IMR-90 (cell line): ENCODE measurements at regions not wholly inside any gene's neighbourhood (a gene's known extent, or its start where the extent isn't known, plus 50 kb on each side); places are given as distances from the start of the nearest gene placed in this dataset.
A peak's percentile ranks its signal among the peaks of the same experiment; 100 is the strongest.

ENCODE experiments used
- ATAC-seq: fragments of 200-7000 bp; cut with Tn5 transposase; 2 replicates; pipeline ENCODE4 v1.9.1; 2020; ENCODE audit warnings: low read depth, mild to moderate bottlenecking, moderate library complexity
- BruUV-seq: library from RNA; stranded (reverse); fragments of 400-500 nt; replicated peaks from 2 replicates; lab custom pipeline; 2021; lab: Mats Ljungman, UMichigan
- CTCF ChIA-PET: fragments of 300-600 bp; formaldehyde crosslinking; extraction: SDS; loops from one replicate; lab custom pipeline; 2021; ENCODE audit warnings: antibody characterized with exemption; lab: Yijun Ruan, JAX
- POLR2A ChIA-PET: fragments of 300-600 bp; sonication (Branson Sonifier 250); formaldehyde crosslinking; loops from one replicate; lab custom pipeline; 2022; ENCODE audit warnings: antibody characterized with exemption; ENCODE audit not compliant: unreplicated experiment; lab: Charles Lee
- DNase-seq: peaks from one replicate; pipeline ENCODE4 v3.0.0; 2013
- H2AFZ ChIP-seq: replicated peaks from 2 replicates; pipeline ENCODE3; 2013; ENCODE audit warnings: low read length, mild to moderate bottlenecking; ENCODE audit not compliant: poor library complexity
- H2AK5ac ChIP-seq: 2 replicates; pipeline ENCODE4 v1.6.1; 2013; ENCODE audit warnings: low read depth, low read length, inconsistent platforms
- H2AK9ac ChIP-seq: replicated peaks from 2 replicates; pipeline ENCODE3; 2013; ENCODE audit warnings: mild to moderate bottlenecking, low read depth, low read length, moderate library complexity; ENCODE audit not compliant: poor library complexity
- H2BK120ac ChIP-seq: 2 replicates; pipeline ENCODE4 v1.6.1; 2013; ENCODE audit warnings: low read depth, low read length, inconsistent platforms
- H2BK15ac ChIP-seq: 3 replicates; pipeline ENCODE4 v1.6.1; 2013; ENCODE audit warnings: low read depth, low read length, inconsistent platforms
- H2BK20ac ChIP-seq: 2 replicates; pipeline ENCODE4 v1.6.1; 2013; ENCODE audit warnings: low read depth, mild to moderate bottlenecking, inconsistent platforms, low read length, moderate library complexity
- H2BK5ac ChIP-seq: 2 replicates; pipeline ENCODE4 v1.6.1; 2013; ENCODE audit warnings: mild to moderate bottlenecking, low read depth, low read length, inconsistent platforms; ENCODE audit not compliant: poor library complexity, severe bottlenecking
- H3K14ac ChIP-seq: replicated peaks from 2 replicates; pipeline ENCODE4 v1.6.1; 2013; ENCODE audit warnings: low read depth, low read length, inconsistent platforms
- H3K18ac ChIP-seq: 2 replicates; pipeline ENCODE4 v1.6.1; 2013; ENCODE audit warnings: low read depth, low read length, control low read depth
- H3K23ac ChIP-seq: 2 replicates; pipeline ENCODE4 v1.6.1; 2013; ENCODE audit warnings: low read depth, low read length, inconsistent platforms
- H3K27ac ChIP-seq: 2 replicates; pipeline ENCODE4 v1.5.1; 2013; ENCODE audit warnings: mild to moderate bottlenecking, control low read depth, low read length; ENCODE audit not compliant: insufficient read depth
- H3K27me3 ChIP-seq: 2 replicates; pipeline ENCODE4 v1.6.1; 2013; ENCODE audit warnings: low read length; ENCODE audit not compliant: control insufficient read depth, insufficient read depth
- H3K36me3 ChIP-seq: 2 replicates; pipeline ENCODE4 v1.6.1; 2013; ENCODE audit warnings: low read length, mixed read lengths; ENCODE audit not compliant: control insufficient read depth, insufficient read depth
- H3K4ac ChIP-seq: 2 replicates; pipeline ENCODE4 v1.6.1; 2013; ENCODE audit warnings: low read depth, low read length, inconsistent platforms
- H3K4me1 ChIP-seq: 2 replicates; pipeline ENCODE4 v1.6.1; 2013; ENCODE audit warnings: low read length, mixed read lengths; ENCODE audit not compliant: control insufficient read depth, insufficient read depth
- H3K4me2 ChIP-seq: 2 replicates; pipeline ENCODE4 v1.6.1; 2013; ENCODE audit warnings: low read depth, mild to moderate bottlenecking, control low read depth, low read length, moderate library complexity
- H3K4me3 ChIP-seq: 2 replicates; pipeline ENCODE4 v1.5.1; 2013; ENCODE audit warnings: low read depth, mild to moderate bottlenecking, control low read depth, low read length, moderate library complexity; ENCODE audit not compliant: insufficient read depth
- H3K56ac ChIP-seq: 2 replicates; pipeline ENCODE4 v1.6.1; 2013; ENCODE audit warnings: low read length, inconsistent platforms; ENCODE audit not compliant: insufficient read depth; ENCODE audit errors: extremely low read depth
- H3K79me1 ChIP-seq, 2 experiments: 2 replicates each; pipeline ENCODE4 v1.6.1; 2013; ENCODE audit warnings: low read length in 2 of 2, inconsistent platforms in 1 of 2, low read depth in 1 of 2
- H3K9ac ChIP-seq: 2 replicates; pipeline ENCODE4 v1.6.1; 2013; ENCODE audit warnings: low read depth, low read length, control low read depth
- H3K9me1 ChIP-seq: 2 replicates; pipeline ENCODE4 v1.6.1; 2013; ENCODE audit warnings: low read length, inconsistent platforms; ENCODE audit not compliant: insufficient read depth
- H3K9me3 ChIP-seq: 2 replicates; pipeline ENCODE4 v1.6.1; 2013; ENCODE audit warnings: low read length; ENCODE audit not compliant: control insufficient read depth, insufficient read depth
- H4K20me1 ChIP-seq: 2 replicates; pipeline ENCODE4 v1.6.1; 2013; ENCODE audit warnings: low read length, inconsistent platforms; ENCODE audit not compliant: insufficient read depth
- H4K5ac ChIP-seq: 2 replicates; pipeline ENCODE4 v1.6.1; 2013; ENCODE audit warnings: mild to moderate bottlenecking, low read depth, low read length, control low read depth
- H4K8ac ChIP-seq, 2 experiments: 2 replicates each; pipeline ENCODE4 v1.6.1; 2013; ENCODE audit warnings: low read depth in 2 of 2, low read length in 2 of 2, control low read depth in 1 of 2, inconsistent platforms in 1 of 2
- H4K91ac ChIP-seq: 2 replicates; pipeline ENCODE4 v1.6.1; 2013; ENCODE audit warnings: low read depth, low read length, inconsistent platforms; ENCODE audit not compliant: insufficient read depth
- MAZ ChIP-seq: IDR thresholded peaks from 2 replicates; pipeline ENCODE4 v1.6.1; 2012; ENCODE audit warnings: low read depth, mild to moderate bottlenecking, low read length, improper control_type of control experiment, moderate library complexity, borderline replicate concordance
- POLR2A ChIP-seq: IDR thresholded peaks from 2 replicates; pipeline ENCODE4 v1.6.1; 2012; ENCODE audit warnings: mild to moderate bottlenecking, low read depth, low read length
- WGBS, 2 experiments: methylation state at CpG; one replicate each; pipeline versions ENCODE4 v1.1.5 to v1.1.7; 2013; ENCODE audit warnings: missing lambda C conversion rate in 2 of 2; ENCODE audit not compliant: insufficient read length in 1 of 2; ENCODE audit errors: extremely low coverage in 2 of 2; 5-methylcytosine and 5-hydroxymethylcytosine counted together
- dilution Hi-C: fragments of 300-500 bp; cut with HindIII; formaldehyde crosslinking; loops from one replicate; pipeline ENCODE4 v1.14.3; 2018; ENCODE audit warnings: low sequenced_read_pairs; ENCODE audit not compliant: unreplicated experiment
- in situ Hi-C: fragments of 300-500 bp; cut with MboI; formaldehyde crosslinking; loops from 3 replicates; pipeline ENCODE4 v1.14.3; 2019; ENCODE audit warnings: low sequenced_read_pairs, inconsistent platforms, mixed read lengths
- intact Hi-C: fragments of 100-400 bp; cut with micrococcal nuclease; formaldehyde crosslinking; loops from 2 replicates; pipeline ENCODE4 v1.10.0; 2022

DNA sequence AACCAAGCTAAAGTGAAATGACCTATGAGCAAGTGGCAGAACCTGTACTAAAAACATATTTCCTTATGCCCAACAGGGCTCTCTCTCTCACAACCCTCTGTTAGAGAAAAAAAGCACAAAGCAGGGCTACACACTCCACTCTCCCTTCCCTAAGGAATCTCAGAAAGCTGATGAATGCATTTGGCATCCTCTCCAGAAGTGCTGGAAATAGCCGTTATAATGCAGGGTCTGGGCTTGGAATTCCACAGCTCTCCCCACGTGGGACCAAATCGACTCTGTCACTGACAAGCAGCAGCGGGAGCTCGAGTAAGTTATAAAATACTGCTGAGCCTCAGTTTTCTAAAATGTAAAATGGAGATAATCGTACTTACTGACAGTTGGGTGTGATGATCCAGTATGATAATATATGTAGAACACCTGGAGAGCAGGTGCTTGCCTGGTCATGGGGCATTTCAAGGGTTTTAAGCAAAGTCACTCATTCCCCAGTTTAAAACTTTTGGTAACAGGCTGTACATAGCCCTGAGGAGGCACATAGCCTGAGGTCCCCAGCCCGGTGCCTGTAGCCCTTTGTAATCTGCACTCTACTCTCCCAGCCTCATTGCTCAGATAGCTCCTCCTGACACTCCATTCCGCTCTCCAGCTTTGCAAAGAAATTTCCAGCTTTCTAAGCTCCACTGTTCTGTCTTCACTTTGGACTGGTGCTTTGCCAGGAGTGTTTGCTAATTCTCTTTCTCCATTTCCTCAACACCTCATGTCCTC lies 175.6 kb upstream of the DAB1 start:
- H3K9me3 ChIP-seq: no peaks in the 10 kb centered on the region
- H3K14ac ChIP-seq: no peak overlapping the region
- no peak overlapping the region for H2AFZ ChIP-seq
- H3K27me3 ChIP-seq: peaks cover 2% of the 10 kb centered on the region; the same call in 1 of the 2 replicates
- no peak overlapping the region for H3K4me3 ChIP-seq
- no peak overlapping the region for H3K56ac ChIP-seq
- no peak overlapping the region for H3K4ac ChIP-seq
- CTCF ChIA-PET: interaction anchor here (0.6 kb wide), 1 partner anchor 36 kb away, joined by 3 read pairs; no protein-coding TSS in a partner anchor
- POLR2A ChIA-PET: no interaction called here
- H2BK15ac ChIP-seq: no peak overlapping the region
- no peaks in the 10 kb centered on the region for H3K79me1 ChIP-seq
- H3K9me1 ChIP-seq: no peaks in the 10 kb centered on the region
- no peak overlapping the region for H4K8ac ChIP-seq
- H3K23ac ChIP-seq: no peak overlapping the region
- no peak overlapping the region for H2AK9ac ChIP-seq
- TF ChIP-seq MAZ: peak; percentile 13; the same call in 1 of the 2 replicates
- TF ChIP-seq POLR2A: no peak
- no peaks in the 10 kb centered on the region for H3K36me3 ChIP-seq
- no peaks in the 10 kb centered on the region for H4K20me1 ChIP-seq
- BruUV-seq: no TSS peak
- no peak overlapping the region for H3K4me2 ChIP-seq
- peak; percentile 82 for ATAC-seq
- H4K5ac ChIP-seq: no peak overlapping the region
- intact Hi-C loops: no loop called here
- no peak overlapping the region for H2BK20ac ChIP-seq
- WGBS, 2 experiments: 8% methylated on average over 2 of the region's 8 CpGs; no CpG with 5 or more reads in 1 of the 2 experiments
- no peak overlapping the region for H2AK5ac ChIP-seq
- no peak overlapping the region for H3K27ac ChIP-seq
- dilution Hi-C loops: no loop called here
- H3K9ac ChIP-seq: no peak overlapping the region
- H3K18ac ChIP-seq: no peak overlapping the region
- peak; percentile 1 for DNase-seq
- no peak overlapping the region for H2BK5ac ChIP-seq
- no peak overlapping the region for H4K91ac ChIP-seq
- in situ Hi-C loops: no loop called here
- H2BK120ac ChIP-seq: no peak overlapping the region
- H3K4me1 ChIP-seq: no peaks in the 10 kb centered on the region
